ENCODE measurements at regions not wholly inside any gene's neighbourhood (a gene's known extent, or its start where the extent isn't known, plus 50 kb on each side); places are given as distances from the start of the nearest gene placed in this dataset.

DNA sequence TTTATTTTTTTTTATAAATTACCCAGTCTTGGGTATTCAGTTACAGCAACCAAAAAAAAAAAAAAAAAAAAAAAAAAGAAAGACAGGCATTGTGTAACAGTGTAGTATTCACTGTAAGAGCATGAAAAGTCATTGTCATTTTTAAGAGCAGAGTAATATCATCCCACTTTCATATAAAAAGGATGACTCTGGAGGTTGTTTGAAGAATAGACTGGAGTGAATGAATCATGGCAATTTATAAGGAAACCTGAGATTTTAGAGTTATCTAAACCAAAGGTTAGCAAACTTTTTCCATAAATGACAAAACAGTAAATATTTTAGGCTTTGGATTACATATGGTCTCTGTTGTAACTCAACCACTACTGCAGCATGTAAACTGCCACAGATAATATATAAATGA lies 794.9 kb downstream of the NTRK3 start:
- no peaks in the 10 kb centered on the region for H3K36me3 ChIP-seq
- H3K9ac ChIP-seq, result no peak overlapping the region
- H3K4me3 ChIP-seq, result no peak overlapping the region
- no peak for DNase-seq (ENCODE audit: low spot score)
- no peak for TF ChIP-seq EZH2phosphoT487 (IDR thresholded peaks at IDR 0.05)
- TF ChIP-seq, protein P1, sequence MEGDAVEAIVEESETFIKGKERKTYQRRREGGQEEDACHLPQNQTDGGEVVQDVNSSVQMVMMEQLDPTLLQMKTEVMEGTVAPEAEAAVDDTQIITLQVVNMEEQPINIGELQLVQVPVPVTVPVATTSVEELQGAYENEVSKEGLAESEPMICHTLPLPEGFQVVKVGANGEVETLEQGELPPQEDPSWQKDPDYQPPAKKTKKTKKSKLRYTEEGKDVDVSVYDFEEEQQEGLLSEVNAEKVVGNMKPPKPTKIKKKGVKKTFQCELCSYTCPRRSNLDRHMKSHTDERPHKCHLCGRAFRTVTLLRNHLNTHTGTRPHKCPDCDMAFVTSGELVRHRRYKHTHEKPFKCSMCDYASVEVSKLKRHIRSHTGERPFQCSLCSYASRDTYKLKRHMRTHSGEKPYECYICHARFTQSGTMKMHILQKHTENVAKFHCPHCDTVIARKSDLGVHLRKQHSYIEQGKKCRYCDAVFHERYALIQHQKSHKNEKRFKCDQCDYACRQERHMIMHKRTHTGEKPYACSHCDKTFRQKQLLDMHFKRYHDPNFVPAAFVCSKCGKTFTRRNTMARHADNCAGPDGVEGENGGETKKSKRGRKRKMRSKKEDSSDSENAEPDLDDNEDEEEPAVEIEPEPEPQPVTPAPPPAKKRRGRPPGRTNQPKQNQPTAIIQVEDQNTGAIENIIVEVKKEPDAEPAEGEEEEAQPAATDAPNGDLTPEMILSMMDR (IDR thresholded peaks at IDR 0.05), result no peak
- no peak for TF ChIP-seq EZH2 (IDR thresholded peaks at IDR 0.05)
- H3K27me3 Mint-ChIP-seq (ENCODE audit: insufficient read depth, low read depth), result no peaks in the 10 kb centered on the region
- H4K20me1 ChIP-seq (ENCODE audit: low read depth), result no peaks in the 10 kb centered on the region
- no peak overlapping the region for H3K27ac Mint-ChIP-seq
- no peaks in the 10 kb centered on the region for H3K4me1 ChIP-seq
- peaks cover 6% of the 10 kb centered on the region for H3K9me3 Mint-ChIP-seq
- H3K79me2 ChIP-seq (ENCODE audit: low read depth), result no peaks in the 10 kb centered on the region
- no peaks in the 10 kb centered on the region for H3K27me3 ChIP-seq
- H3K27ac ChIP-seq, result no peak overlapping the region
- no peak overlapping the region for H3K4me2 ChIP-seq
- H3K36me3 Mint-ChIP-seq, result no peaks in the 10 kb centered on the region
- H3F3A ChIP-seq (ENCODE audit: low read depth), result no peaks in the 10 kb centered on the region
- no peak overlapping the region for H2AFZ ChIP-seq (replicated peaks)
- H3K4me3 Mint-ChIP-seq, result no peak overlapping the region
- H3K9me3 ChIP-seq (ENCODE audit: low read depth), result no peaks in the 10 kb centered on the region
- peaks cover 6% of the 10 kb centered on the region for H3K4me1 Mint-ChIP-seq

DNA sequence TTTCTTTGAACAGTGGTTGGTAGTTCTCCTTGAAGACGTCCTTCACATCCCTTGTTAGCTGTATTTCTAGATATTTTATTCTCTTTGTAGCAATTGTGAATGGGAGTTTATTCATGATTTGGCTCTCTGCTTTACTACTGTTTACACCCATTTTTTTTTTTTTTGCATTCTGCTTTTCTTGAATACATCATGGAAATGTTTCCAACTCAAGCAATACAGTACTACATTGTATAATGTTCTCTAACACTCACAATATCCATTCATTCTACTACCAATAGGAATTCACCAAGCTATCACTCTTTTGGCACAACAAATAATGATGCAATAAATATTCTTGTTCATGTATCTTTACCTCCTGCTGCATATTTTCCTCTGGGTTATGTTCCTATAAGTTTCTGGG lies 801.7 kb downstream of the NTRK3 start:
- H3K9me3 Mint-ChIP-seq, result peaks cover 3% of the 10 kb centered on the region
- no peak overlapping the region for H3K4me3 Mint-ChIP-seq
- Histone ChIP-seq H3K27ac (no peak overlapping the region), H3K4me2 (no peak overlapping the region), H3K79me2 (ENCODE audit: low read depth) (no peaks in the 10 kb centered on the region), H2AFZ (replicated peaks) (no peak overlapping the region), H3K9me3 (ENCODE audit: low read depth) (no peaks in the 10 kb centered on the region), H3K4me1 (no peaks in the 10 kb centered on the region), H3K4me3 (no peak overlapping the region), H4K20me1 (ENCODE audit: low read depth) (no peaks in the 10 kb centered on the region), H3K36me3 (no peaks in the 10 kb centered on the region), H3K9ac (no peak overlapping the region), H3F3A (ENCODE audit: low read depth) (no peaks in the 10 kb centered on the region), H3K27me3 (no peaks in the 10 kb centered on the region)
- H3K36me3 Mint-ChIP-seq, result no peaks in the 10 kb centered on the region
- peaks cover 2% of the 10 kb centered on the region for H3K27me3 Mint-ChIP-seq (ENCODE audit: insufficient read depth, low read depth)
- H3K27ac Mint-ChIP-seq, result no peak overlapping the region
- DNase-seq (ENCODE audit: low spot score), result no peak
- TF ChIP-seq EZH2phosphoT487 (IDR thresholded peaks at IDR 0.05) (no peak), EZH2 (IDR thresholded peaks at IDR 0.05) (no peak)
- H3K4me1 Mint-ChIP-seq, result no peaks in the 10 kb centered on the region

DNA sequence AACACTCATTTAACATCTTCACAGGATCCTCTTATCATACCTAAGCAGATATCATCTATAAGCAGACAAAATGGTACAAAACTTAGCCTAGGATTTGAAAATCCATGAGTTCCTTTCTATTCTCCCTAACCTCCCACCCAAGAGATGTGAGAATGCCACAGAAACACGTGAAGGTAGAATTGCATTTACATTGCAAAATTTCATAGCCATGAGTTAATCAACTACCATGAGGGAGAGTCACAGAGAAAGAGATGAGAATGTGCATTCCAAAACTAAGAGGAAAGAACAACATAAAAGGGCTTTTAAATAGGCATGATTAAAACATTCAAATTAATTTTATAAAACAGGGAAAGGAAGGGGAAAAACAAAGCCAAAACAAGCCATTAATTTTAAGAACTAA lies 806.2 kb downstream of the NTRK3 start:
- Histone ChIP-seq H3F3A (ENCODE audit: low read depth) (no peaks in the 10 kb centered on the region), H3K36me3 (no peaks in the 10 kb centered on the region), H3K9ac (no peak overlapping the region), H3K79me2 (ENCODE audit: low read depth) (no peaks in the 10 kb centered on the region), H2AFZ (replicated peaks) (no peak overlapping the region), H3K27ac (no peak overlapping the region), H3K9me3 (ENCODE audit: low read depth) (no peaks in the 10 kb centered on the region), H3K27me3 (no peaks in the 10 kb centered on the region), H4K20me1 (ENCODE audit: low read depth) (no peaks in the 10 kb centered on the region), H3K4me1 (no peaks in the 10 kb centered on the region), H3K4me3 (no peak overlapping the region), H3K4me2 (no peak overlapping the region)
- no peak for TF ChIP-seq EZH2 (IDR thresholded peaks at IDR 0.05)
- TF ChIP-seq, protein P1 (IDR thresholded peaks at IDR 0.05), result no peak
- no peak for TF ChIP-seq EZH2phosphoT487 (IDR thresholded peaks at IDR 0.05)
- no peak for DNase-seq (ENCODE audit: low spot score)
- Mint-ChIP-seq H3K4me3 (no peak overlapping the region), H3K27me3 (ENCODE audit: insufficient read depth, low read depth) (peaks cover 2% of the 10 kb centered on the region), H3K36me3 (no peaks in the 10 kb centered on the region), H3K27ac (no peak overlapping the region), H3K4me1 (no peaks in the 10 kb centered on the region), H3K9me3 (peaks cover 3% of the 10 kb centered on the region)

GRCh38 chr15:87439090-87439489 lies 817.4 kb downstream of the NTRK3 start:
- Histone ChIP-seq H3K9ac (no peak overlapping the region), H3K9me3 (ENCODE audit: low read depth) (peaks cover 4% of the 10 kb centered on the region), H3K27me3 (no peaks in the 10 kb centered on the region), H2AFZ (replicated peaks) (no peak overlapping the region), H3F3A (ENCODE audit: low read depth) (no peaks in the 10 kb centered on the region), H3K79me2 (ENCODE audit: low read depth) (no peaks in the 10 kb centered on the region), H3K36me3 (no peaks in the 10 kb centered on the region), H4K20me1 (ENCODE audit: low read depth) (no peaks in the 10 kb centered on the region), H3K4me3 (no peak overlapping the region), H3K4me1 (no peaks in the 10 kb centered on the region), H3K4me2 (no peak overlapping the region), H3K27ac (no peak overlapping the region)
- Mint-ChIP-seq H3K4me1 (peaks cover 4% of the 10 kb centered on the region), H3K36me3 (no peaks in the 10 kb centered on the region), H3K27me3 (ENCODE audit: insufficient read depth, low read depth) (no peaks in the 10 kb centered on the region), H3K4me3 (no peak overlapping the region), H3K27ac (no peak overlapping the region), H3K9me3 (no peaks in the 10 kb centered on the region)
- TF ChIP-seq, protein P1 (IDR thresholded peaks at IDR 0.05), result no peak
- TF ChIP-seq EZH2phosphoT487 (IDR thresholded peaks at IDR 0.05) (no peak), EZH2 (IDR thresholded peaks at IDR 0.05) (no peak)
- no peak for DNase-seq (ENCODE audit: low spot score)

All from neural progenitor cell (in vitro differentiated cells).